ENCODE measurements at regions not wholly inside any gene's neighbourhood (a gene's known extent, or its start where the extent isn't known, plus 50 kb on each side); places are given as distances from the start of the nearest gene placed in this dataset.

GRCh38 chr12:126488806-126489205 lies 1423.6 kb downstream of the AACS start:
- TF ChIP-seq CTCF (IDR thresholded peaks at IDR 0.05 in 8 of 11, conservative IDR thresholded peaks at IDR 0.05 in 3 of 11) (no peak), POLR2AphosphoS5 (IDR thresholded peaks at IDR 0.05) (no peak), POLR2A (IDR thresholded peaks at IDR 0.05) (no peak)
